Renal pelvis (tissue), 1 donor: ENCODE measurements at regions not wholly inside any gene's neighbourhood (a gene's known extent, or its start where the extent isn't known, plus 50 kb on each side); places are given as distances from the start of the nearest gene placed in this dataset.
"Not testable (repeated sequence)": the region's sequence is repeated elsewhere in the genome, so short reads cannot be mapped to it uniquely, and the experiment has no call there.

ENCODE experiments used
- DNase-seq: peaks from one replicate; pipeline ENCODE4 v3.0.0-alpha.2; 2013

GRCh38 chrX:4682636-4683035 is 969.2 kb upstream of the PRKX start:
- DNase-seq = no peak

- no peak for DNase-seq
Measured at GRCh38 chrX:4675686-4676300, 962.3 kb upstream of the PRKX start.

- DNase-seq = no peak
Measured at GRCh38 chrX:4674028-4674782, 960.8 kb upstream of the PRKX start.

- no peak for DNase-seq
Measured at GRCh38 chrX:4671344-4671743, 957.9 kb upstream of the PRKX start.

- DNase-seq = no peak
Measured at GRCh38 chrX:4670606-4671005, 957.2 kb upstream of the PRKX start.

GRCh38 chrX:4668802-4669536 is 955.5 kb upstream of the PRKX start:
- DNase-seq = no peak

GRCh38 chrX:4663085-4663484 is 949.6 kb upstream of the PRKX start:
- no peak for DNase-seq

- no peak for DNase-seq
Measured at GRCh38 chrX:4661771-4662170, 948.3 kb upstream of the PRKX start.

- no peak for DNase-seq
Measured at GRCh38 chrX:4656419-4656818, 943.0 kb upstream of the PRKX start.

- DNase-seq = no peak
Measured at GRCh38 chrX:4655743-4656142, 942.3 kb upstream of the PRKX start.

- DNase-seq = no peak
Measured at GRCh38 chrX:4642114-4642513, 928.7 kb upstream of the PRKX start.

GRCh38 chrX:4638036-4638435 is 924.6 kb upstream of the PRKX start:
- no peak for DNase-seq

GRCh38 chrX:4627414-4627813 is 914.0 kb upstream of the PRKX start:
- no peak for DNase-seq

GRCh38 chrX:4622486-4623167 is 909.2 kb upstream of the PRKX start:
- peak; percentile 26 for DNase-seq

- not testable (repeated sequence) for DNase-seq
Measured at GRCh38 chrX:4613651-4614050, 900.2 kb upstream of the PRKX start.

GRCh38 chrX:4588893-4589292 is 875.4 kb upstream of the PRKX start:
- DNase-seq = no peak

- no peak for DNase-seq
Measured at GRCh38 chrX:4588466-4588865, 875.0 kb upstream of the PRKX start.

- DNase-seq = no peak
Measured at GRCh38 chrX:4588056-4588455, 874.6 kb upstream of the PRKX start.

GRCh38 chrX:4579999-4580398 is 866.5 kb upstream of the PRKX start:
- no peak for DNase-seq

- no peak for DNase-seq
Measured at GRCh38 chrX:4579480-4579879, 866.0 kb upstream of the PRKX start.

GRCh38 chrX:4572691-4573090 is 859.2 kb upstream of the PRKX start:
- DNase-seq = no peak

GRCh38 chrX:4570151-4570550 is 856.7 kb upstream of the PRKX start:
- DNase-seq = no peak

GRCh38 chrX:4560192-4560591 is 846.7 kb upstream of the PRKX start:
- no peak for DNase-seq
